NCI-H1694 (cell line): ENCODE measurements at regions not wholly inside any gene's neighbourhood (a gene's known extent, or its start where the extent isn't known, plus 50 kb on each side); places are given as distances from the start of the nearest gene placed in this dataset.

ENCODE experiments used
- DNase-seq: peaks from one replicate; lab custom pipeline; 2025; lab: John Stamatoyannopoulos, UW

DNA sequence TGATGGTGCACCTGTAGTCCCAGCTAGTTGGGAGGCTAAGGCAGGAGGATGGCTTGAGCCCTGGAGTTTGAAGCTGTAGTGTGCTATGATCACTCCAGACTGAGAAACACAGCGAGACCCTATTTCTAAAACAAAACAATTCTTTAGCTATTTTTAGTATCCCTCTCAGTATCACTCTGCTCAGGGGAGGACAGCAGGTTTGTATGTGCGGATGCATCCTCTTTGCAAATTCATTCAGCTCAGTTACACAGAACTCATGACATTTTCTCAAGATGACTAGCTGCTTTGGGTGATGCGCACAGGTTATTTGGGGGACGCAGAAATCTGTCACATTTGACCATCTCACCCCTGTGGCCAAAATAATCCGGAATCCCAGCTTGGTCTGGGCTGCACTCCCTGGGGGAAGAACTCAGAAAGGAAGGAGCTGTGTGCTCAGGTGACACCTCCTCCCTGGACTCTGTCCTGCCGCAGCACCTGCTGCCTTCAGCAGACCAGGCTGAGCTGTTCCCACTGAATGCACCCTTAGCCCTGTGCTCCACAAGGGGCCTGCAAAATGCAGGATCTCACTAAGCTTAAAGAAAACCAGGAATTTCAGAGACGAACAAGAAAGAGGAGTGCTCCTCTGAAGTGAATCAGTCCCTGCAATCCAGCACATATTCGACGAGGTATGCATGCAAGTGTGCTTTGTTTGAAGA lies 89.5 kb upstream of the PGBD5 start:
- DNase-seq, result peak; percentile 47

- no peak for DNase-seq
These were observed 84.4 kb upstream of the PGBD5 start for GRCh38 chr1:230510496-230510895.

DNA sequence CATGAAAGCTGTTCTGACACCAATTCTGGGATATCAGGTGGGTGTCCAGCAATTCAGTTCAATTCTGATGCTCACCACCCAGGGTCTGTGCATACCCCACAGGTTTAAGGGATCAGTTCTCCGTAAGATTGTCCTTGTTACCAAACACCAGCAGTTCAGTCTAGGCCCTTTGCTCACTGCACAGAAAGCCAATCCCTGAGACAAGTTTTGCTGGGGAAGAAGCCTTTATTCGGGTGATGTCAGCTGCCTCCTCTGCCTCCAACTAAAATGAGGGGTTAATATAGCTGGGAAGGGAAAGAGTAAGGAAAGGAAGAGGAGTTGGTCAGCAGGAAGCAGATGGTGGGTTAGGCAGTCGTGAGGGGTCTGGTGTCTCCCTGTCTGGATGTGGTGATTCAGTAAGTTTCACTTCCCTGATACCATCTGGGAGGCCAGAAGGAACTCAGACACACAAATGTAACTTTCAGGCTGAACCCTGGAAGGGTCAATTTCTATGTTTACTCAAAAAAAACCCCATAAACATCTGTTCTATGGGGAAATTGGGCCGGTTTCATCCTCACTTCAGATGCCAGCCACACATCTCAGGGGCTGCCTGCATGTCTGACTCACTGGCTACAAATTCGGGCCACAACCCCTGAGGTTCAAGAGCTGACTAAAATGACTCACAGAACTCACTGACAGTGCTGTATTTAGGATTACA lies 83.3 kb upstream of the PGBD5 start:
- no peak for DNase-seq

DNA sequence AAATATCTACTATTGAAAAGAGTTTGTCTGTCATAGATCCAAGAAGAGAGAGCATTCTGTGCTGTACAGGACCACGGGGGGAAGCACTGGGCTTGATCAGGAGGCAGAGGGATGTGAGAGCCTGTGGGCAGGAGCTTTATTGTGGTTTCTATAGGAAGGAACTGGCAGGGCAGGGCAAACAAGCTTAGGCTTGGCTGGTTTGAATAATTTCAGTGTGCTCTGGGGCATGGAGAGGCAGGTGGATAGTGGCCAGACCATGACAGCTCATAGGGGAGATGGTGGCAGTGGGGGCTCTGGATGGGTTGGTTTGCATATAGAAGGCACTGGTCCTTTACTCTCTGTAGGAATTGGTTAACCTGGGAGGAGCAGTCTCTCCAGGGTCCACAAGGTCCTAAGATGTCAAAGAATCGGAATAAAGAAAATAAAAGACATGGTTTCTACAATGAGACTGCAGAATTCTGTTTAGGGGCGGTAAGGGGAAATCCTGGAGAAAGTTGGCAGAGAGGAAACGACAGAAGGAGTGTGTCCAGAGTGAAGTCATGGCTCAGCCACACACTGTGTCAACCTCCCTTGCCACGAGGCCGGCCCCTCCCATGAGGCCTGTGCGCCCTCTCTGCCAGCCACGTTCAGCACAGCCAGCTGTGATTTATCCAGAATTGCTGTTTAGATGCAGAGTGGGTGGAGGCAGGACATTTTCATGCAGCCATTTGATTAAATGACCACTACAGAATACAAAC lies 81.7 kb upstream of the PGBD5 start:
- no peak for DNase-seq

GRCh38 chr1:230507236-230507635 lies 81.1 kb upstream of the PGBD5 start:
- DNase-seq, result no peak

- DNase-seq, result no peak
These were observed 80.3 kb upstream of the PGBD5 start for GRCh38 chr1:230506451-230506850.

GRCh38 chr1:230504310-230504709 lies 78.2 kb upstream of the PGBD5 start:
- DNase-seq, result no peak

GRCh38 chr1:230503726-230504125 lies 77.6 kb upstream of the PGBD5 start:
- DNase-seq, result no peak

- DNase-seq, result no peak
These were observed 76.9 kb upstream of the PGBD5 start for GRCh38 chr1:230502996-230503395.

DNA sequence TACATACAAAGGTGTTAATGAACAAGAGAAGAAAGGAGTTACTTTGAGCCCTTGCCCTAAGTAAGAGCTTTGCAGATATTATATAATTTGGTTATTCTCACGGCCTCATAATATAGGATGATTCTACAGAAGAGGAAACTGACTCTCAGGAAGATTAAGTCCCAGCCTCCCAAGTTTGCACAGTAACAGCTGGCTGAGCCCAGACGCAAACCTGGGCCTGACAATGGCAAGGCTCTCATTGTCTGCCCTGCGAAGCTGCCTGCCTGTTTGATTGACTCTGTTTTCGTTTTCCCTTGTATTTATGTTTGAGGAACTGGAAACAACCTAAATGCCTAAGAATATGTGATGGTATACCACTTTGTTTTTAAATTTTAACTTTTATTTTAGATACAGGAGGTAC lies 76.2 kb upstream of the PGBD5 start:
- DNase-seq, result no peak

- no peak for DNase-seq
These were observed 75.7 kb upstream of the PGBD5 start for GRCh38 chr1:230501849-230502248.

DNA sequence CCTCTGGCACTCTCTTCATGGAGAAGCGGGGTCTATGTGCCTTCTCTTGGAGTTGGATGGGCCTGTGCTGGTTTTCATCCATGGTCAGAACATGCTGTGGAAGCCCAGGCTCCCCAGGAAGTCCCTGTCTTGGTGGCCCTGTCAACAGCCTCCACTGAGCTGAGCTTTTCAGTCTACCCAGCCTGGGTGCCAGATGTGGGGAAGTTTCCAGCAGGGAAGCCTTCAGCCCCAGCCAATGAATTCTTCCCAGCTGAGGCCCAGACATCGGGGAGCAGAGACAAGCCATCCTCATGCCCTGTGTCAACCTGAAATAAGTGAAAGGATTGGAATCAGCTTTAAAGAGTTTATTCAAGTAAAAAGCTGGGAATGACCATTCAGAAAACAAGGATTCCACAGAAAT lies 75.1 kb upstream of the PGBD5 start:
- DNase-seq, result no peak

DNA sequence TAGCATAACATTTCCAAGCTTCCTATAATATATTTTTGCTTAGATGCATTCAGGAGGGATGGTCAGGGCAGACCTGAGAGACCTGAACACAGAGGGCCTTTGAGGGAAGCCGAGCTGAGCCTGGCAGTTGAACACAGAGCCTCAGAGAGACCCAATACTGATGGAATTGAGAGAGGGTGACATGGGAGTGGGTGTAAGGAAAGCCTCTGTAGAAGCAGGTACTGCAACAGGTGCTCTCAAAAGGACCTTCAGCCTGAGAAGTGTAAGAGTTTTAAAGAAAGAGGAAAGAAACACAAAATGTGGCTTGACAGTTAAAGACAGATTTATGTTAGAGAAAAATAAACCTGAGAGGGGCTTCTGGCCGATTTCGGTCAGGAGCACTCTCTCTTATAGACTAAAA lies 73.9 kb upstream of the PGBD5 start:
- no peak for DNase-seq

DNA sequence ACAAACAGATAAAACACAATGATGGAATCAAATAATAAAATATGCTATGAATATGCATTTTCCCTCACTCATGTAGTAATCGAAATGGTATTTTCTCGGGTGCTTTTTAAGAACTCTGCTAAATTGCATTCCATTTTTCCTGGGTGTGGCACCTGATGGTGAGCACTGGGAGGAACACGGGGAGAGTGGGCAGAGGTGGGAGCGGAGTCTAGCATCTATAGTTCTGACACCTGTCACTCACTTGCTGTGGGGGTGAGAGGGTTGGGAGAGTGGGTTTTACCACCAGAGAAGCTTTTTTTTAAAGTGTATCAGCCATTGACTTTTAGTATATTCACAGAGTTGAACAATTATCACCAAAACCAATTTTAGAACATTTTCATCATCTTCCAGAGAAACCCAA lies 73.4 kb upstream of the PGBD5 start:
- no peak for DNase-seq

DNA sequence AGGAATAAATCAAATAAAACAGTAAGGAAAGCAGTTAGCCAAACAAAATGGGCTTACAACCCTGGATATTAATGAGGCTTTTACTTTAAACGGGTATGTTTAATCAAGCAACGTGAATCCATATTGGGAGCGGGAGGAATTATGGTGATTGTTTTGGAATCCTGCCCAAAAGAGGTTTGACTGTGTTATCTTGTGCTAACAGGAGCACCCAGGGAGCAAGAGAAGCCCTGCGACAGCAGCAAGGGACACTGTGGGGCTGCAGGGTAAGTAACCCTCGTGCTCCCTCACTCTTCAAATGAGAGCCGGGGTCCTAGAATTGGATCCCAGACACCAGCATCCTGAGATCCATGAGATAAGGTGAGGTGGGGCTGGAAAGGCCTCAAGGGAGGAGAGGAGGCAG lies 72.6 kb upstream of the PGBD5 start:
- no peak for DNase-seq

DNA sequence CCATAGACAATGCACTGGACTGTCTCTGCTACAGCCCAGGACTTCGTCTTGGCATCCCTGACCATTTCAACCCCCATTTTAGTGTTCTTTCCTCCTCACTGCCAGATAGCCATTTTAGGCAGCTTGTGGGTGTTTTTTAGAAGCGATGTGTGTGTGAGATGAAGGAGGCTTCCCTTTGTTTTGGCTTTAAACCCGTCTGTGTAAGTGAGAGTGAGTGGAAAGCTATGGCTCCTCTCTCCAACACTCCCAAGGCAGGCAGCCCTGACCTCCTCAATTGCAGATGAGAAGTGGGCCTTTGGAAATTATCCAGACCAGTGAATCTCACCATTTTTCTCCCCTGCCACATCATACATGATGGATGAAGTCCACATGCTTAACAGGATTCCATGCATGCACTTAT lies 70.3 kb upstream of the PGBD5 start:
- no peak for DNase-seq

- DNase-seq, result no peak
These were observed 69.8 kb upstream of the PGBD5 start for GRCh38 chr1:230495891-230496385.

DNA sequence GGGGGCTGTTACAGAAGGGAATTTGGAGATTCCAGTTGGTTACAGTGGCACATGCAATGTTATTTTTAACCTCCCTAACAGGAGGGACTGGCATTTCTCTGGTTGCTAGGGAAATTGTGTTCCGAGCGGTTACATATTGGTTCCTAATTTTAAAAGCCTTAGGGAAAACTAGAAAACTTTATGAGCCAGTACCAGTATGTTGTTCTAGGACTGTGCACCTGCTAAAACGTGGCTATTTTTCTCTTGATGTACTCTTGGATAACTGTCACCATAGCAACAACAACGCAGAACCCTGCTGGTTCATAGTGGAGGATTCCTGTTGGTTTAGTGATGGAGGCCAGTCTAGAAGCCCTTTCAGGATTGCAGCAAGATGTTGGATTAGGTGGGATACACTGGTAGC lies 68.9 kb upstream of the PGBD5 start:
- no peak for DNase-seq

- no peak for DNase-seq
These were observed 68.4 kb upstream of the PGBD5 start for GRCh38 chr1:230494514-230494913.

DNA sequence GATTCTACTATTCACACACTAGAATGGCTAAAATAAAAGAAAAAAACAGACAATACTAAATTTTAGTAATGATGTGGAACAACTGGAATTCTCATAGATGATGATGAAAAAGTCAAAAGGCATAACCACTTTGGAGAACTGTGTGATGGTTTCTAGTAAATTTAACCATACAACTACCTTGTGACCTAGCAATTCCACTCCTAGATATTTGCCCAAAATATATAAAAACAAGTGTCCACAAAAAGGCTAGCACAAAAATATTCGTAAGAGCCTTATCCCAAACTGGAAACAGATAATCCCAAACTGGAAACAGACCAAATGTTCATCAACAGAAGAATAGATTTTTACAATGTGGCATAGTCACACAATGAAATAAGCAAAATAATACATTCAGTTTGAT lies 67.9 kb upstream of the PGBD5 start:
- no peak for DNase-seq

- DNase-seq, result no peak
These were observed 67.1 kb upstream of the PGBD5 start for GRCh38 chr1:230493264-230493663.

GRCh38 chr1:230490436-230490835 lies 64.3 kb upstream of the PGBD5 start:
- no peak for DNase-seq

DNA sequence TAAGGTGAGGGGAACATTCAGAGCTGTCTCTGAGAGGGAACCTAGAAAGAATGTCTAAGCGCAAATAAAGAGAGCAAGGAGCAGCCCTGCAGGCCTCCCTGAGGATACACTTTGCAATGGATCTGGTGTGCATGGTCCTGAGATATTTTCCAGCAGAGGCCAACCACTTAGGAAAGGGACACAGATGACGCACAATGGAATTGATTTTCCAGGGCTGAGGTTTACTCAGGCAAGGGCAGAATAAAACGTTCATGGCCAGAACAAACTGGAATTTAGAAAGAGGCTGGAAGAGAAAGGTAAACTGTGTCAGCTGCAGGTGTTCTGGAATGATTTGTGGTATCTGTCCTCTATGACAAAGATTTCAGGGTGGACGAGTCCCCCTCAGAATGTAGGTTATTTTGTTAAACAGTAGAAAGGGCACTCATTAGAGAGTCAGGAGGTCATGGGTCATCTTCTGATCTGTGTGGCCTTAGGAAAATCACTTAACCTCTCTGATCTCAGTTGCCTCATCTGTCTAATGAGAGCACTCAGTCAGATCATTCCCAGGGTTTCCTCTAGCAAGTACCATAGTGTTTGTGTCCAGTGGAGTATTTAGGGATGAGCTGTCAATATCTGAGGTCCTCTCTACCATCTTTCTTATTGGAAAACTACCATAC lies 61.8 kb upstream of the PGBD5 start:
- no peak for DNase-seq
